CD1c-positive myeloid dendritic cell (primary cell): ENCODE measurements at regions not wholly inside any gene's neighbourhood (a gene's known extent, or its start where the extent isn't known, plus 50 kb on each side); places are given as distances from the start of the nearest gene placed in this dataset.

Experiments
- DNase-seq: peaks from one replicate; pipeline ENCODE4 v3.0.0-alpha.2; 2016; ENCODE audit errors: extremely low spot score

- DNase-seq = no peak
These were observed 560.5 kb upstream of the ZNF717 start for GRCh38 chr3:76345878-76346277.

- no peak for DNase-seq
These were observed 561.3 kb upstream of the ZNF717 start for GRCh38 chr3:76346690-76347089.

- DNase-seq = no peak
These were observed 564.5 kb upstream of the ZNF717 start for GRCh38 chr3:76349715-76350480.

GRCh38 chr3:76352051-76352450 lies 566.7 kb upstream of the ZNF717 start:
- no peak for DNase-seq

GRCh38 chr3:76352511-76353284 lies 567.3 kb upstream of the ZNF717 start:
- no peak for DNase-seq

GRCh38 chr3:76353683-76354082 lies 568.3 kb upstream of the ZNF717 start:
- no peak for DNase-seq

GRCh38 chr3:76361010-76361409 lies 575.7 kb upstream of the ZNF717 start:
- no peak for DNase-seq

GRCh38 chr3:76362643-76363042 lies 577.3 kb upstream of the ZNF717 start:
- DNase-seq = no peak

GRCh38 chr3:76365275-76365674 lies 579.9 kb upstream of the ZNF717 start:
- no peak for DNase-seq

GRCh38 chr3:76367281-76367680 lies 581.9 kb upstream of the ZNF717 start:
- no peak for DNase-seq

GRCh38 chr3:76369170-76369569 lies 583.8 kb upstream of the ZNF717 start:
- no peak for DNase-seq

GRCh38 chr3:76370749-76371520 lies 585.6 kb upstream of the ZNF717 start:
- no peak for DNase-seq

- DNase-seq = no peak
These were observed 587.1 kb upstream of the ZNF717 start for GRCh38 chr3:76372497-76372896.

- DNase-seq = no peak
These were observed 591.7 kb upstream of the ZNF717 start for GRCh38 chr3:76377074-76377473.

GRCh38 chr3:76378789-76379188 lies 593.4 kb upstream of the ZNF717 start:
- DNase-seq = no peak

- DNase-seq = no peak
These were observed 598.4 kb upstream of the ZNF717 start for GRCh38 chr3:76383781-76384180.

- no peak for DNase-seq
These were observed 601.7 kb upstream of the ZNF717 start for GRCh38 chr3:76387000-76387399.

GRCh38 chr3:76400141-76400540 lies 614.8 kb upstream of the ZNF717 start:
- no peak for DNase-seq

- no peak for DNase-seq
These were observed 617.6 kb upstream of the ZNF717 start for GRCh38 chr3:76402926-76403325.

- no peak for DNase-seq
These were observed 618.2 kb upstream of the ZNF717 start for GRCh38 chr3:76403556-76403955.

GRCh38 chr3:76405196-76405595 lies 619.8 kb upstream of the ZNF717 start:
- DNase-seq = no peak

GRCh38 chr3:76410762-76411281 lies 625.5 kb upstream of the ZNF717 start:
- DNase-seq = no peak
